ENCODE measurements at regions not wholly inside any gene's neighbourhood (a gene's known extent, or its start where the extent isn't known, plus 50 kb on each side); places are given as distances from the start of the nearest gene placed in this dataset.
"Not testable (repeated sequence)": the region's sequence is repeated elsewhere in the genome, so short reads cannot be mapped to it uniquely, and the experiment has no call there.

GRCh38 chr12:113565368-113565767 lies 93.7 kb upstream of the LHX5 start:
- Mint-ChIP-seq H3K9me3 (no peaks in the 10 kb centered on the region), H3K4me3 (no peak overlapping the region), H3K36me3 (no peaks in the 10 kb centered on the region), H3K27me3 (peaks cover 12% of the 10 kb centered on the region), H3K27ac (no peak overlapping the region), H3K4me1 (no peaks in the 10 kb centered on the region)

DNA sequence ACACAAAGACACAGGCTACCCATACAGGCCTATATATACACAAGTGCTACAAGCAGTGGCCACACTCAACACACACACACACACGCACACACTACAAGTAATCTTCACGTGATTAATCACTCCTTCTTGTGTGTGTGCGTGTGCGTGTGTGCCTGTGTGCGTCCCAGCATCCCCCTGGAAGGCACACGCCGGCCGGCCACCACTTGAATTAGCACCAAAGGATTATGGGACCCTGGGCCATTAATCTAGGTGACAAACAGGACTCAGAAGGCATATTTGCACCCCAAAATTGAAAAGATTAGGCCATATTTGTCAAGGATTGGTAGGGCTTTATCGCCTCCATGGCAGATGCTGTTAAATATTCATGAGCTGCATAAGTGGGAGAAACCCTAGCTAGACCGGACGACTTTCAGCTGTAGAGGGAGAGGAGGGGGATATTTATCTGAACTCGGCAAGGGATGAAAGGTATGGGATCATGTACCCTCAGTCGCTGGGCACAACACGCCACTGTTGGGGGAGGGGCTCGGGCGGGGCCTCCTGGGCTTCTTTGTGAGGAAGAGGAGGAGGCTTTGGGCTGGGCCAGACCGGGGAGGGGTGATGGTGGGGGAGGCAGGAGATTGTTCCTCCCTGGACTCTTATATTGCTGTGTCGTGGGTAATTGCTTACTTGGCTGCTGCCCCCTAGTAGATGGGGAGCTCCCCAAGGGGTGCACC lies 89.6 kb upstream of the LHX5 start:
- Mint-ChIP-seq H3K27ac (no peak overlapping the region), H3K4me1 (no peaks in the 10 kb centered on the region), H3K9me3 (no peaks in the 10 kb centered on the region), H3K27me3 (peaks cover 16% of the 10 kb centered on the region), H3K4me3 (no peak overlapping the region), H3K36me3 (no peaks in the 10 kb centered on the region)

GRCh38 chr12:113559466-113559865 lies 87.8 kb upstream of the LHX5 start:
- H3K4me1 Mint-ChIP-seq, result no peaks in the 10 kb centered on the region
- no peak overlapping the region for H3K27ac Mint-ChIP-seq
- no peaks in the 10 kb centered on the region for H3K36me3 Mint-ChIP-seq
- no peak overlapping the region for H3K4me3 Mint-ChIP-seq
- peaks cover 10% of the 10 kb centered on the region for H3K27me3 Mint-ChIP-seq
- no peaks in the 10 kb centered on the region for H3K9me3 Mint-ChIP-seq

DNA sequence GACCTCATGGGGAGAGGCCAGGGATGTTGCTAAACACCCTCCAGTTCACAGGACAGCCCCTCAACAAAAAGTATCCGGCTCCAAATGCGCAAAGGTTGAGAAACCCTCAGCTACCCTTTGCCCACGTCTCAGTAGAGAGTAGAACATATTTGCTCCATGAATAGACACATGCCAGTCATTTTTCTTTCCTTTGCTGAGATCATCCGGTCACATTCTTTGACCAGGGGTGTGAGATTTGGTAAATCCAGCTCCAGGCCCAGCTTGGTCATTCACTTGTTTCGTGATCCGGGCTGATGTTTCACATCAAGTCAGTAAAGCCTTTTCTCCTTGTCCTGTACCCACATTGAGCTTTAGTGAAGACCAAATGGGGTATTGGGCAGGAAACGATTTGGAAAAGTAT lies 83.6 kb upstream of the LHX5 start:
- Mint-ChIP-seq H3K9me3 (no peaks in the 10 kb centered on the region), H3K4me1 (no peaks in the 10 kb centered on the region), H3K27ac (no peak overlapping the region), H3K36me3 (no peaks in the 10 kb centered on the region), H3K27me3 (peaks cover 11% of the 10 kb centered on the region), H3K4me3 (no peak overlapping the region)

DNA sequence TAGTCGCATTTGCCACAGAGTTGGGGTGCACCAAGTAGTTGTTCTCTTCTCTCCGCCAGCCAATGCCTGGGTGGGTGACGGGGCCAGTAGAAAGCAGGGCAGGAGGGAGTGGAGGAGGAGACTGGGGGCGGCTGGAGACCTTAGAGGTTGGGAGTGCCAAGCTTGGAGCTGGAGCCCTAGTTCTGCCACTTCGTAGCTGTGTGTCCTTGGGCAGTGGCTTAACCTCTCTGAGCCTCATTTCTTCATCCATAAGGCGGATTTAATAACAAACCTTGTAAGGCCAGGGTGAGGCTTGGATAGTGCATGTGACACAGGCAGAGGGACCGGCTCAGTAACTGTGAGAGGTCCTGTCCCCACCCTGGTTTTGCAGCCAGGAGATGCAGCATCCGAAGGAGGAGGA lies 81.1 kb upstream of the LHX5 start:
- no peaks in the 10 kb centered on the region for H3K9me3 Mint-ChIP-seq
- no peaks in the 10 kb centered on the region for H3K4me1 Mint-ChIP-seq
- peak overlapping the region; percentile 82 for H3K27ac Mint-ChIP-seq
- H3K27me3 Mint-ChIP-seq, result peaks cover 12% of the 10 kb centered on the region
- no peaks in the 10 kb centered on the region for H3K36me3 Mint-ChIP-seq
- H3K4me3 Mint-ChIP-seq, result no peak overlapping the region

DNA sequence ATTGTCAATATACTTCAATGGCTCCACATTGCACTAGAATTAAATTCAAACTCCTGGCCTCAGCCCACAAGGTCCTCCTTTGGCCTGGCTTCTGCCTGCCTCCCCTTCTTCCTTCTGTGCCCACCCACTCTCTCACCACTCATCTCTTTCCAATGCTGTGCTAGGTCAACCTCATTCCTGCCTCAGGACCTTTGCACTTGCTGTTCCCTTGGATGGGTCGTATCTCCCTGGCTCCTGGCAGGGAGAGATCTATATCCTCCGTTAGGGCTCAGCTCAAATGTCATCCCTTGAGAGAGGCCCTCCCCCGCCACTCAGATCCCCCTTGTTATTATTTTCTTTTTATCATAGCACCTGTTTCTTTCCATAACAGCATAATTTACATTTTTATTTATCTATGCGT lies 79.9 kb upstream of the LHX5 start:
- H3K4me3 Mint-ChIP-seq, result no peak overlapping the region
- H3K27me3 Mint-ChIP-seq, result peaks cover 16% of the 10 kb centered on the region
- no peaks in the 10 kb centered on the region for H3K36me3 Mint-ChIP-seq
- no peak overlapping the region for H3K27ac Mint-ChIP-seq
- no peaks in the 10 kb centered on the region for H3K4me1 Mint-ChIP-seq
- no peaks in the 10 kb centered on the region for H3K9me3 Mint-ChIP-seq

DNA sequence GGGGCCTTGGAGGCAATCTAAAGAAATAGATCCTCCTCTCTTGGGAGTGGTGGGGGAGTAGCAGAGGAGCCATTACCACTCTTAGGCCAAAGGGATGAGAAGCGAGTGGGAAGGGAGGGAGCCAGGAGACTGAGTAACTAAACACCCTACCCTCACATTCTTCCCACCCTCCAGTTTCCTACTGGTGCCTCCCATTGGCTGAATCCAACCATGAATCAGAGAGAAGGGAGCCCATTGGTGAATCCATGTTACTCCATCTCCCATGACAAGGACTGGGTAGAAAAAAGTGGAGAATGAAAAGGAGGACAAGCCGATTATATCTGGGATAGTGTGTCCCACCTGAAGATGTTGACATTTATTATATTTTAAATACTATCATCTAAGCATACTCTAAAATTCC lies 76.8 kb upstream of the LHX5 start:
- Mint-ChIP-seq H3K4me1 (no peaks in the 10 kb centered on the region), H3K9me3 (no peaks in the 10 kb centered on the region), H3K27ac (no peak overlapping the region), H3K4me3 (no peak overlapping the region), H3K36me3 (no peaks in the 10 kb centered on the region), H3K27me3 (peaks cover 20% of the 10 kb centered on the region)

DNA sequence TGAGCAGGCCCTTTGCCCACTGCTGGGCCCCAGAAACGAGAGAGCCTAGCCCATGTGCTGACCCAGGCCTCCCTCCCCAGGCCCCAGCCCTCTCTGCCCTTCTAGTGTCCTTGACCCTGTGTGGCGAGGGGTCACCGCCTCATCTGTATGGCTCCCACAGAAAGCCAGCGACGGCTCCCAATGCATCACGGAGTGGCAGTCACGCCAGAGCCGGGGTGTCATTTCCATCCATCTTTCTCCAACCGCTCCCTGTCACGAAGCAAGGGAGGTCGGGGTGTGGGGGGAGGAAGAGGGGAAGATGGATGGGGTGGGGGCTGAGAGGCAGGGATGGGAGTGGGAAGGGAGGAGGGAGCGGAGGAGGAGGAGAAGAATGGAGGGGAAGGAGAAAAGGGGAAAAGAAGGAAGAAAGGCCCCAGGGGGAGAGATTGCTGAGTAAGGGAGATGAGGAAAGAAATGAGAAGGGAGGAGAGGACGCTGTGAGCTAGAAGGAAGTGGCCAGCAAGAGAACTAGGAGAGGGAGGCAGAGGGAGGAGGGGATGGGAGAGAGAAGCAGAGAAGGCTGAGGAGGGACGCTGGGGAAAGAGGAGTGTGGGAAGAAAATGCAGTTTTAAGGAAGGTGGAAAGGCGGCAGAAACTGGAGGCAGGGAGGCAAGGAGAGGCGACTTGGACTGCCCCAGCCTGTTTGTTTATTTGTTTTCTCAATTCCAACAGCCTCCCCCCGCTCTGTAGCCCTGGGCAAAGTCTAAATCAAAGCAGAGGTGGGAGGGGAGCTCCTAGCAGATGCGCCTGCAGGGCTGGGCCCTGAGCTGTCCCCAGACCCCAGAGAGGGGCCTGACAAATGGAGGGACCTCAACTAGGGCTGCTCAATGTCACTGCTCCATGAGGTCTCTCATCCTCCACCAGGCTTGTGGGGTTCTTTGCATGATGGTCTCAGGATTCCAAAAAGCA lies 75.5 kb upstream of the LHX5 start:
- no peaks in the 10 kb centered on the region for H3K9me3 Mint-ChIP-seq

DNA sequence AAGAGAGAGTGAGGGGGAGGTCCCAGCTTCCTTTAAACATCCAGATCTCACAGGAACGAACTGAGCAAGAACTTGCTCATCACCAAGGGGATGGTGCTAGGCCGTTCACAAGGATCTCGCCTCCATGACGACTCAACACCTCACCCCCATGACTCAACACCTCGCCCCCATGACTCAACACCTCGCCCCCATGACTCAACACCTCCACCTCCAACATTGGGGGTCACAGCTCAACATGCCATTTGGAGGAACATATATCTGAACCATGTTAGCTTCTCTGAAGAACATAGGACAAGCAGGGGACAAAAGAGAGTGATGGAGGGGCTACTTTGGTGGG lies 66.0 kb upstream of the LHX5 start:
- H3K9me3 Mint-ChIP-seq, result peaks cover 14% of the 10 kb centered on the region
- H3K27me3 Mint-ChIP-seq, result peaks cover 16% of the 10 kb centered on the region
- H3K4me1 Mint-ChIP-seq, result no peaks in the 10 kb centered on the region
- H3K36me3 Mint-ChIP-seq, result no peaks in the 10 kb centered on the region
- H3K27ac Mint-ChIP-seq, result no peak overlapping the region
- no peak overlapping the region for H3K4me3 Mint-ChIP-seq

More for the DNA sequence above, 75.5 kb upstream of the LHX5 start:
- Mint-ChIP-seq H3K4me3 (no peak overlapping the region), H3K27me3 (peaks cover 16% of the 10 kb centered on the region), H3K27ac (no peak overlapping the region), H3K36me3 (no peaks in the 10 kb centered on the region), H3K4me1 (no peaks in the 10 kb centered on the region)

GRCh38 chr12:113537046-113537750 lies 65.5 kb upstream of the LHX5 start:
- H3K36me3 Mint-ChIP-seq, result no peaks in the 10 kb centered on the region
- H3K9me3 Mint-ChIP-seq, result peaks cover 14% of the 10 kb centered on the region
- H3K4me3 Mint-ChIP-seq, result no peak overlapping the region
- H3K4me1 Mint-ChIP-seq, result no peaks in the 10 kb centered on the region
- peaks cover 16% of the 10 kb centered on the region for H3K27me3 Mint-ChIP-seq
- no peak overlapping the region for H3K27ac Mint-ChIP-seq

- Mint-ChIP-seq H3K36me3 (no peaks in the 10 kb centered on the region), H3K4me3 (no peak overlapping the region), H3K4me1 (no peaks in the 10 kb centered on the region), H3K27ac (no peak overlapping the region), H3K9me3 (peaks cover 14% of the 10 kb centered on the region), H3K27me3 (peaks cover 14% of the 10 kb centered on the region)
Observed at GRCh38 chr12:113535100-113535499, 63.4 kb upstream of the LHX5 start.

- peaks cover 14% of the 10 kb centered on the region for H3K9me3 Mint-ChIP-seq
- H3K27ac Mint-ChIP-seq, result no peak overlapping the region
- no peak overlapping the region for H3K4me3 Mint-ChIP-seq
- no peaks in the 10 kb centered on the region for H3K36me3 Mint-ChIP-seq
- H3K27me3 Mint-ChIP-seq, result peaks cover 14% of the 10 kb centered on the region
- no peaks in the 10 kb centered on the region for H3K4me1 Mint-ChIP-seq
Observed at GRCh38 chr12:113534555-113534954, 62.9 kb upstream of the LHX5 start.

DNA sequence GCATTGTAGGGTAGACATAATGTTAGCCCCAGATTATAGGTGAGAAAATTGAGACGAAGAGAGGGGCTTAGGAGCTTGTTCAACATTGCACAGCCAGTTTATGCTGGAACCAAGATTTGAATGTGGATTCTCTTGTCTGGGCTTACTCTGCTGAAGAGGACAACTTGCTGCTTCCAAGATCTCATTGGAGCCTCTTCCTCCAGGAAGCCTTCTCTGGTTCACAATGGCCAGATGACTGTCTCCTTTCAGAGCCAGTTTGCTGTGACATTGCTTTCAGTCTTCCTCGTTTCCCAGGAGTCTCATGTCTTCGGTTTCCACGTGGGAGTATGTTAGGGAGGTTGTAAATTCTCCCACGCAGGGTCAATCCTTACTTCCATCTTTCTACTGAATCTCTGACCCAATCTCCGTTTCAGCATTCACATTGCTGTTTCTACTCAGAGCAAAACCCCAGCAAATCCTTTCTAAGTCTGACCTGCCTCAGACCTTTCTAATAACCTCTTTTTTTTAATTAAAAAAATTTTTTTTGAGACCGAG lies 62.2 kb upstream of the LHX5 start:
- peaks cover 12% of the 10 kb centered on the region for H3K9me3 Mint-ChIP-seq
- H3K27me3 Mint-ChIP-seq, result peaks cover 14% of the 10 kb centered on the region
- H3K4me1 Mint-ChIP-seq, result no peaks in the 10 kb centered on the region
- no peak overlapping the region for H3K27ac Mint-ChIP-seq
- H3K36me3 Mint-ChIP-seq, result no peaks in the 10 kb centered on the region
- no peak overlapping the region for H3K4me3 Mint-ChIP-seq

DNA sequence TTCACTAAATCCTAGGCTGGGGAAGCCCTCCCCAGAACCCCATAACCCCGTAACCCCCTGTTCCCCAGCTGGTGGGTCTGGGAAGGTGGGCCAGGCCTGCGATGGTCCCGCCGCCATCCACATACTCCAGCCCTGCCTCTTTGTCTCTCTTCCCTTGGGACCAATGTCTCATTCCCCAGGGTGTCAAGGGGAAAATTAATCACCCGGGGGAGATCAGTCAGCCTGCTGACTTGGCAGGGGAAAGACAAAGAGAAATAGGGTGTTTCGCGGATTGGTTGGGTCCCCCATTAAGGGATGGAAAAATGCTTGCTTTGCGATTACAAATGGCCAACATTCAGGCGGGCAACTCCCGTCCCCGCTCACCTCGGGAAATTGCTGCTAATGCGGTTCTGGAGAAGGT lies 60.6 kb upstream of the LHX5 start:
- Mint-ChIP-seq H3K4me1 (no peaks in the 10 kb centered on the region), H3K4me3 (no peak overlapping the region), H3K9me3 (peaks cover 1% of the 10 kb centered on the region), H3K27me3 (peaks cover 11% of the 10 kb centered on the region), H3K27ac (no peak overlapping the region), H3K36me3 (no peaks in the 10 kb centered on the region)

DNA sequence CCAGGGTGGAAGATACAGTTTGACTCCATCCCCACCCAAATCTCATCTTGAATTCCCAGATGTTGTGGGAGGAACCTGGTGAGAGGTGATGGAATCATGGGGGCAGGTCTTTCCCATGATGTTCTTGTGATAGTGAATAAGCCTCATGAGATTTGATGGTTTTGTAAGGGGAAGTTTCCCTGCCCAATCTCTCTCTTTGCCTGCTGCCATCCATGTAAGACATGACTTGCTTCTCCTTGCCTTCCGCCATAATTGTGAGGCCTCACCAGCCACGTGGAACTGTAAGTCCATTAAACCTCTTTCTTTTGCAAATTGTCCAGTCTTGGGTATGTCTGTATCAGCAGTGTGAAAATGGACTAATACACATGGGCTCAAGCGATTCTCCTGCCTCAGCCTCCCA lies 59.4 kb upstream of the LHX5 start:
- not testable (repeated sequence) for H3K4me3 Mint-ChIP-seq, H3K27ac Mint-ChIP-seq, H3K9me3 Mint-ChIP-seq, H3K4me1 Mint-ChIP-seq, H3K36me3 Mint-ChIP-seq
- peaks cover 11% of the 10 kb centered on the region for H3K27me3 Mint-ChIP-seq
